OCI-LY1 (cell line): ENCODE measurements at regions not wholly inside any gene's neighbourhood (a gene's known extent, or its start where the extent isn't known, plus 50 kb on each side); places are given as distances from the start of the nearest gene placed in this dataset.

ENCODE experiments used
- CTCF ChIP-seq: fragments of 200-600 bp; sonication (generic), shearing (Covaris generic); IDR thresholded peaks from 2 replicates; pipeline ENCODE4 v1.5.1; 2017; ENCODE audit warnings: mild to moderate bottlenecking, antibody characterized with exemption, low read length, moderate library complexity, mixed read lengths
- EZH2 ChIP-seq: fragments of 200-600 bp; sonication (generic), shearing (Covaris generic); IDR thresholded peaks from 2 replicates; pipeline ENCODE4 v1.8.0; 2017; ENCODE audit warnings: borderline replicate concordance, mixed run types, mild to moderate bottlenecking, antibody characterized with exemption, low read length, moderate library complexity, mixed read lengths

GRCh38 chr3:13258986-13259514, 161.1 kb downstream of the NUP210 start:
- TF ChIP-seq CTCF (no peak), EZH2 (no peak)
